ENCODE measurements at regions not wholly inside any gene's neighbourhood (a gene's known extent, or its start where the extent isn't known, plus 50 kb on each side); places are given as distances from the start of the nearest gene placed in this dataset.
A peak's percentile ranks its signal among the peaks of the same experiment; 100 is the strongest.

GRCh38 chr4:159682996-159683395, 580.1 kb downstream of the RAPGEF2 start:
- 0 out of 2 replicates have a peak, but pooled peaks cover 3% of the 10 kb centered on the region for H3K4me1 ChIP-seq
- ChIA-PET CTCF (no interaction called here), POLR2A (no interaction called here)
- H3K9me3 ChIP-seq, result no peaks in the 10 kb centered on the region
- Mint-ChIP-seq H3K9me3 (ENCODE audit: unreplicated experiment) (no peaks in the 10 kb centered on the region), H3K36me3 (ENCODE audit: insufficient read depth, unreplicated experiment) (no peaks in the 10 kb centered on the region), H3K4me1 (ENCODE audit: low read depth, unreplicated experiment) (no peaks in the 10 kb centered on the region), H3K4me3 (ENCODE audit: unreplicated experiment) (no peak overlapping the region), H3K27me3 (ENCODE audit: insufficient read depth, unreplicated experiment) (no peaks in the 10 kb centered on the region), H3K27ac (ENCODE audit: unreplicated experiment) (no peak overlapping the region)
- no peak for TF ChIP-seq CTCF (IDR thresholded peaks at IDR 0.05; ENCODE audit: insufficient read depth in 1 of 2, low read depth in 1 of 2, low read length in 1 of 2, severe bottlenecking in 1 of 2, unreplicated experiment in 1 of 2)
- no peak overlapping the region for H3K4me3 ChIP-seq (ENCODE audit: low read depth, low read length)
- H3K36me3 ChIP-seq (ENCODE audit: control insufficient read depth, insufficient read depth, low read length), result no peaks in the 10 kb centered on the region
- H3K27me3 ChIP-seq (replicated peaks; ENCODE audit: control insufficient read depth, insufficient read depth, low read length), result no peaks in the 10 kb centered on the region
- no peak for DNase-seq
- intact Hi-C loops (cut with micrococcal nuclease; ENCODE audit: unreplicated experiment), result loop anchor here (10.0 kb wide), 1 partner anchor 198 kb away; no protein-coding TSS in a partner anchor
- BruUV-seq (replicated peaks), result no TSS peak

- peaks cover under 1% of the 10 kb centered on the region for H3K9me3 Mint-ChIP-seq (ENCODE audit: unreplicated experiment)
- H3K4me3 ChIP-seq (ENCODE audit: low read depth, low read length), result no peak overlapping the region
- H3K27me3 ChIP-seq (replicated peaks; ENCODE audit: control insufficient read depth, insufficient read depth, low read length), result no peaks in the 10 kb centered on the region
- no peaks in the 10 kb centered on the region for H3K4me1 Mint-ChIP-seq (ENCODE audit: low read depth, unreplicated experiment)
- BruUV-seq (replicated peaks), result no TSS peak
- H3K36me3 Mint-ChIP-seq (ENCODE audit: insufficient read depth, unreplicated experiment), result no peaks in the 10 kb centered on the region
- H3K27me3 Mint-ChIP-seq (ENCODE audit: insufficient read depth, unreplicated experiment), result no peaks in the 10 kb centered on the region
- CTCF ChIA-PET, result no interaction called here
- no peaks in the 10 kb centered on the region for H3K9me3 ChIP-seq
- no peaks in the 10 kb centered on the region for H3K36me3 ChIP-seq (ENCODE audit: control insufficient read depth, insufficient read depth, low read length)
- no peak overlapping the region for H3K27ac Mint-ChIP-seq (ENCODE audit: unreplicated experiment)
- DNase-seq, result no peak
- H3K4me1 ChIP-seq, result 0 out of 2 replicates have a peak, but pooled peaks cover 3% of the 10 kb centered on the region
- POLR2A ChIA-PET, result no interaction called here
- intact Hi-C loops (cut with micrococcal nuclease; ENCODE audit: unreplicated experiment), result loop anchor here (10.0 kb wide), 1 partner anchor 199 kb away; no protein-coding TSS in a partner anchor
- H3K4me3 Mint-ChIP-seq (ENCODE audit: unreplicated experiment), result no peak overlapping the region
- TF ChIP-seq CTCF (IDR thresholded peaks at IDR 0.05; ENCODE audit: insufficient read depth in 1 of 2, low read depth in 1 of 2, low read length in 1 of 2, severe bottlenecking in 1 of 2, unreplicated experiment in 1 of 2), result no peak
Measured at GRCh38 chr4:159684061-159684460, 581.2 kb downstream of the RAPGEF2 start.

GRCh38 chr4:159685340-159686092, 582.6 kb downstream of the RAPGEF2 start:
- Mint-ChIP-seq H3K4me3 (ENCODE audit: unreplicated experiment) (no peak overlapping the region), H3K27me3 (ENCODE audit: insufficient read depth, unreplicated experiment) (no peaks in the 10 kb centered on the region), H3K27ac (ENCODE audit: unreplicated experiment) (no peak overlapping the region), H3K9me3 (ENCODE audit: unreplicated experiment) (peaks cover 11% of the 10 kb centered on the region), H3K36me3 (ENCODE audit: insufficient read depth, unreplicated experiment) (no peaks in the 10 kb centered on the region), H3K4me1 (ENCODE audit: low read depth, unreplicated experiment) (no peaks in the 10 kb centered on the region)
- Histone ChIP-seq H3K9me3 (no peaks in the 10 kb centered on the region), H3K36me3 (ENCODE audit: control insufficient read depth, insufficient read depth, low read length) (no peaks in the 10 kb centered on the region), H3K4me3 (ENCODE audit: low read depth, low read length) (no peak overlapping the region), H3K27me3 (replicated peaks; ENCODE audit: control insufficient read depth, insufficient read depth, low read length) (no peaks in the 10 kb centered on the region), H3K4me1 (0 out of 2 replicates have a peak, but pooled peaks cover 3% of the 10 kb centered on the region)
- no TSS peak for BruUV-seq (replicated peaks)
- DNase-seq, result peak in 1 of 2 experiments; percentile 5
- no peak for TF ChIP-seq CTCF (IDR thresholded peaks at IDR 0.05; ENCODE audit: insufficient read depth in 1 of 2, low read depth in 1 of 2, low read length in 1 of 2, severe bottlenecking in 1 of 2, unreplicated experiment in 1 of 2)
- ChIA-PET POLR2A (no interaction called here), CTCF (interaction anchor here (0.8 kb wide), 1 partner anchor 198 kb away, joined by 3 read pairs; no protein-coding TSS in a partner anchor)
- intact Hi-C loops (cut with micrococcal nuclease; ENCODE audit: unreplicated experiment), result loop anchor here (10.0 kb wide), 1 partner anchor 201 kb away; no protein-coding TSS in a partner anchor

All from Caco-2 (cell line).